BLaER1 treated with 17β-estradiol and CSF1 and Interleukin-3, amounts not matched to agents 10 nM and 100 nM (cell line): ENCODE measurements at regions not wholly inside any gene's neighbourhood (a gene's known extent, or its start where the extent isn't known, plus 50 kb on each side); places are given as distances from the start of the nearest gene placed in this dataset.

Experiments used
- H3K27ac ChIP-seq, 11 experiments: shearing (Covaris generic); formaldehyde crosslinking; 2 replicates each; pipeline ENCODE4 v1.8.1; 2022
- H3K27me3 ChIP-seq, 11 experiments: shearing (Covaris generic); formaldehyde crosslinking; 2 replicates each; pipeline ENCODE4 v1.8.1; 2022
- H3K36me3 ChIP-seq, 11 experiments: shearing (Covaris generic); formaldehyde crosslinking; 2 replicates each; pipeline ENCODE4 v1.8.1; 2022
- H3K4me1 ChIP-seq, 10 experiments: shearing (Covaris generic); formaldehyde crosslinking; 2 replicates each; pipeline ENCODE4 v1.8.1; 2022
- H3K4me2 ChIP-seq, 11 experiments: shearing (Covaris generic); formaldehyde crosslinking; 2 replicates each; pipeline ENCODE4 v1.8.1; 2022
- H3K4me3 ChIP-seq, 10 experiments: shearing (Covaris generic); formaldehyde crosslinking; 2 replicates each; pipeline ENCODE4 v1.8.1; 2022
- H3K9ac ChIP-seq, 11 experiments: shearing (Covaris generic); formaldehyde crosslinking; 2 replicates each; pipeline ENCODE4 v1.8.1; 2022
- H3K9me3 ChIP-seq, 11 experiments: shearing (Covaris generic); formaldehyde crosslinking; replicated peaks in 1 of 11; 2 replicates each; pipeline ENCODE4 v1.8.1; 2022
- H4K20me1 ChIP-seq, 11 experiments: shearing (Covaris generic); formaldehyde crosslinking; 2 replicates each; pipeline ENCODE4 v1.8.1; 2022
- Cebpa-rat ChIP-seq, 11 experiments: shearing (Covaris generic); IDR thresholded peaks; 2 replicates each; pipeline ENCODE4 v1.8.1; 2022

GRCh38 chr21:28798798-28799197 lies 193.9 kb downstream of the LTN1 start:
- Histone ChIP-seq H3K9me3 (peaks cover 0 to 17% (median 9%) of the 10 kb centered on the region in 11 experiments; a peak in 14 of 22 replicates), H4K20me1 (no peaks in the 10 kb centered on the region), H3K9ac (no peak overlapping the region), H3K27me3 (no peaks in the 10 kb centered on the region), H3K36me3 (no peaks in the 10 kb centered on the region), H3K4me3 (no peak overlapping the region), H3K27ac (no peak overlapping the region), H3K4me2 (no peak overlapping the region), H3K4me1 (no peaks in the 10 kb centered on the region)
- no peak for TF ChIP-seq Cebpa-rat (IDR thresholded peaks at IDR 0.05)

GRCh38 chr21:28795251-28795650 lies 197.4 kb downstream of the LTN1 start:
- Histone ChIP-seq H4K20me1 (no peaks in the 10 kb centered on the region), H3K9ac (no peak overlapping the region), H3K4me3 (no peak overlapping the region), H3K9me3 (peaks cover 0 to 17% (median 9%) of the 10 kb centered on the region in 11 experiments; a peak in 14 of 22 replicates), H3K4me2 (no peak overlapping the region), H3K4me1 (0 out of 20 replicates have a peak, but pooled peaks cover 0 to 9% (median 0%) of the 10 kb centered on the region in 10 experiments), H3K27me3 (no peaks in the 10 kb centered on the region), H3K36me3 (no peaks in the 10 kb centered on the region), H3K27ac (no peak overlapping the region)
- TF ChIP-seq Cebpa-rat (IDR thresholded peaks at IDR 0.05): no peak

- no peak for TF ChIP-seq Cebpa-rat (IDR thresholded peaks at IDR 0.05)
- Histone ChIP-seq H3K27me3 (no peaks in the 10 kb centered on the region), H3K9me3 (peaks cover 0 to 11% (median 8%) of the 10 kb centered on the region in 11 experiments; a peak in 14 of 22 replicates), H3K4me3 (no peak overlapping the region), H3K36me3 (no peaks in the 10 kb centered on the region), H3K27ac (no peak overlapping the region), H3K4me1 (0 out of 20 replicates have a peak, but pooled peaks cover 0 to 9% (median 0%) of the 10 kb centered on the region in 10 experiments), H3K4me2 (no peak overlapping the region), H3K9ac (no peak overlapping the region), H4K20me1 (no peaks in the 10 kb centered on the region)
Observed at GRCh38 chr21:28794371-28794851, 198.3 kb downstream of the LTN1 start.

GRCh38 chr21:28793043-28793442 lies 199.6 kb downstream of the LTN1 start:
- Histone ChIP-seq H3K9ac (no peak overlapping the region), H3K27me3 (no peaks in the 10 kb centered on the region), H3K4me2 (no peak overlapping the region), H3K27ac (no peak overlapping the region), H3K36me3 (no peaks in the 10 kb centered on the region), H3K9me3 (no peaks in the 10 kb centered on the region), H3K4me1 (0 out of 20 replicates have a peak, but pooled peaks cover 0 to 9% (median 0%) of the 10 kb centered on the region in 10 experiments), H3K4me3 (no peak overlapping the region), H4K20me1 (no peaks in the 10 kb centered on the region)
- TF ChIP-seq Cebpa-rat (IDR thresholded peaks at IDR 0.05): no peak

- Histone ChIP-seq H3K4me3 (no peak overlapping the region), H3K4me2 (0 out of 22 replicates have a peak overlapping the region, but pooled peaks of 1 of the 11 experiments have one; percentile 6), H3K9me3 (no peaks in the 10 kb centered on the region), H3K9ac (no peak overlapping the region), H4K20me1 (no peaks in the 10 kb centered on the region), H3K4me1 (0 out of 20 replicates have a peak, but pooled peaks cover 0 to 9% (median 0%) of the 10 kb centered on the region in 10 experiments), H3K27ac (0 out of 22 replicates have a peak overlapping the region, but pooled peaks of 1 of the 11 experiments have one; percentile 11), H3K36me3 (no peaks in the 10 kb centered on the region), H3K27me3 (no peaks in the 10 kb centered on the region)
- no peak for TF ChIP-seq Cebpa-rat (IDR thresholded peaks at IDR 0.05)
Observed at GRCh38 chr21:28791595-28792282, 200.9 kb downstream of the LTN1 start.

GRCh38 chr21:28790335-28790734 lies 202.3 kb downstream of the LTN1 start:
- Histone ChIP-seq H3K9me3 (peaks cover 0 to 7% (median 4%) of the 10 kb centered on the region in 11 experiments; a peak in 10 of 22 replicates), H3K4me1 (0 out of 20 replicates have a peak, but pooled peaks cover 0 to 9% (median 0%) of the 10 kb centered on the region in 10 experiments), H3K4me2 (no peak overlapping the region), H4K20me1 (no peaks in the 10 kb centered on the region), H3K36me3 (no peaks in the 10 kb centered on the region), H3K9ac (no peak overlapping the region), H3K27ac (no peak overlapping the region), H3K4me3 (no peak overlapping the region), H3K27me3 (no peaks in the 10 kb centered on the region)
- no peak for TF ChIP-seq Cebpa-rat (IDR thresholded peaks at IDR 0.05)

- 0 out of 20 replicates have a peak, but pooled peaks cover 0 to 9% (median 0%) of the 10 kb centered on the region in 10 experiments for H3K4me1 ChIP-seq
- no peaks in the 10 kb centered on the region for H4K20me1 ChIP-seq
- no peak overlapping the region for H3K27ac ChIP-seq
- peaks cover 0 to 15% (median 9%) of the 10 kb centered on the region in 11 experiments; a peak in 12 of 22 replicates for H3K9me3 ChIP-seq
- no peak for TF ChIP-seq Cebpa-rat (IDR thresholded peaks at IDR 0.05)
- no peaks in the 10 kb centered on the region for H3K36me3 ChIP-seq
- no peak overlapping the region for H3K4me2 ChIP-seq
- H3K4me3 ChIP-seq: no peak overlapping the region
- H3K9ac ChIP-seq: no peak overlapping the region
- no peaks in the 10 kb centered on the region for H3K27me3 ChIP-seq
Observed at GRCh38 chr21:28789523-28789922, 203.2 kb downstream of the LTN1 start.

- Histone ChIP-seq H3K4me2 (no peak overlapping the region), H3K9ac (no peak overlapping the region), H3K27ac (no peak overlapping the region), H3K9me3 (peaks cover 5 to 27% (median 19%) of the 10 kb centered on the region in 11 experiments; a peak in 19 of 22 replicates), H3K27me3 (no peaks in the 10 kb centered on the region), H3K36me3 (no peaks in the 10 kb centered on the region), H4K20me1 (no peaks in the 10 kb centered on the region), H3K4me3 (no peak overlapping the region), H3K4me1 (0 out of 20 replicates have a peak, but pooled peaks cover 0 to 9% (median 0%) of the 10 kb centered on the region in 10 experiments)
- TF ChIP-seq Cebpa-rat (IDR thresholded peaks at IDR 0.05): no peak
Observed at GRCh38 chr21:28788030-28788429, 204.6 kb downstream of the LTN1 start.

- Histone ChIP-seq H4K20me1 (no peaks in the 10 kb centered on the region), H3K27ac (no peak overlapping the region), H3K4me2 (no peak overlapping the region), H3K27me3 (no peaks in the 10 kb centered on the region), H3K9me3 (peaks cover 5 to 27% (median 19%) of the 10 kb centered on the region in 11 experiments; a peak in 19 of 22 replicates), H3K36me3 (no peaks in the 10 kb centered on the region), H3K9ac (no peak overlapping the region), H3K4me3 (no peak overlapping the region), H3K4me1 (no peaks in the 10 kb centered on the region)
- TF ChIP-seq Cebpa-rat (IDR thresholded peaks at IDR 0.05): no peak
Observed at GRCh38 chr21:28783641-28784185, 209.0 kb downstream of the LTN1 start.
